Stomach (tissue), 8 donors: ENCODE measurements at regions not wholly inside any gene's neighbourhood (a gene's known extent, or its start where the extent isn't known, plus 50 kb on each side); places are given as distances from the start of the nearest gene placed in this dataset.
"Not testable (repeated sequence)": the region's sequence is repeated elsewhere in the genome, so short reads cannot be mapped to it uniquely, and the experiment has no call there.

Source experiments
- DNase-seq, 2 donors: peaks; one replicate each; pipeline versions ENCODE4 v3.0.0 to v3.0.0-alpha.2; 2013 to 2019
- H3K27ac ChIP-seq, 5 donors: fragments of 200-600 bp in 4 of 5; sonication (generic) in 4 of 5; one replicate each; pipeline ENCODE4 v1.5.1; 2013 to 2019; ENCODE audit warnings: mild to moderate bottlenecking in 1 of 5, moderate library complexity in 1 of 5
- H3K27me3 ChIP-seq, 3 donors: fragments of 200-600 bp; sonication (generic); one replicate each; pipeline ENCODE4 v1.5.1; 2017 to 2019; ENCODE audit warnings: mixed run types in 1 of 3
- H3K36me3 ChIP-seq, 4 donors: fragments of 200-600 bp; sonication (generic); 1 replicate in 3 of 4; 2 replicates in 1 of 4; pipeline ENCODE4 v1.5.1; 2016 to 2019
- H3K4me1 ChIP-seq, 4 donors: fragments of 200-600 bp; sonication (generic); one replicate each; pipeline ENCODE4 v1.5.1; 2016 to 2019
- H3K4me3 ChIP-seq, 4 donors: fragments of 200-600 bp; sonication (generic) in 3 of 4; one replicate each; pipeline ENCODE4 v1.5.1; 2016 to 2019; ENCODE audit warnings: mild to moderate bottlenecking in 1 of 4
- H3K9me3 ChIP-seq, 4 donors: fragments of 200-600 bp; sonication (generic); one replicate each; pipeline ENCODE4 v1.5.1; 2016 to 2019
- CTCF ChIP-seq, 7 experiments: fragments of 450-650 bp in 4 of 7; fragments of 200-600 bp in 3 of 7; sonication (generic) in 3 of 7; IDR thresholded peaks; one replicate each; pipeline ENCODE4 v1.5.1; 2016 to 2019; ENCODE audit warnings: antibody characterized with exemption in 7 of 7, control low read depth in 2 of 7, mild to moderate bottlenecking in 1 of 7
- EP300 ChIP-seq: sonication (generic); formaldehyde crosslinking; IDR thresholded peaks from one replicate; pipeline ENCODE4 v1.6.1; 2017; ENCODE audit warnings: antibody characterized with exemption
- POLR2A ChIP-seq, 4 donors: fragments of 450-650 bp; IDR thresholded peaks; one replicate each; pipeline ENCODE4 v1.6.1; 2016; ENCODE audit warnings: antibody characterized with exemption in 4 of 4, control low read depth in 2 of 4, mild to moderate bottlenecking in 1 of 4, moderate library complexity in 1 of 4
- POLR2AphosphoS5 ChIP-seq, 3 donors: sonication (generic); formaldehyde crosslinking; IDR thresholded peaks; one replicate each; pipeline ENCODE4 v1.6.1; 2016; ENCODE audit warnings: antibody characterized with exemption in 3 of 3
- WGBS, 5 donors: extraction: QIAGEN DNeasy Blood & Tissue Kit in 3 of 5; methylation state at CpG; one replicate each; pipeline versions ENCODE4 v1.1.5 to v1.1.7; 2013 to 2018; 5-methylcytosine and 5-hydroxymethylcytosine counted together
- intact Hi-C: fragments of 100-400 bp; cut with DNase I; formaldehyde crosslinking; loops from one replicate; pipeline ENCODE4 v1.15.1; 2023; ENCODE audit warnings: low total_unique reads
- donor health status: healthy with polysubstance abuse.
- donor health status: Bipolar disorder and iron deficiency.
- donor health status: healthy.

- peak in 1 of 2 donors; percentile 48 for DNase-seq
- no peak overlapping the region for H3K27ac ChIP-seq
- H3K9me3 ChIP-seq: no peaks in the 10 kb centered on the region
- H3K36me3 ChIP-seq: no peaks in the 10 kb centered on the region
- WGBS, 5 donors: 10 to 22% (median 17%) methylated on average over 4 of the region's 4 CpGs
- TF ChIP-seq CTCF (IDR thresholded peaks at IDR 0.05): no peak
- peak in 1 of 3 donors; percentile 22 for TF ChIP-seq POLR2AphosphoS5 (IDR thresholded peaks at IDR 0.05)
- no peaks in the 10 kb centered on the region for H3K27me3 ChIP-seq
- H3K4me1 ChIP-seq: peaks cover 0 to 6% (median 3%) of the 10 kb centered on the region in 4 donors
- H3K4me3 ChIP-seq: no peak overlapping the region
- intact Hi-C loops: no loop called here
These were observed 210.9 kb downstream of the EXOC5 start for GRCh38 chr14:57057803-57058202.

GRCh38 chr14:57056522-57056921 lies 212.2 kb downstream of the EXOC5 start:
- intact Hi-C loops, H3K27me3 ChIP-seq, H3K36me3 ChIP-seq, H3K4me1 ChIP-seq, H3K9me3 ChIP-seq, H3K27ac ChIP-seq, DNase-seq, H3K4me3 ChIP-seq: not testable (repeated sequence)
- WGBS, 5 donors: 90 to 97% (median 96%) methylated on average over 2 to 19 of the region's 24 CpGs; no CpG with 5 or more reads in 1 of the 5 donors

GRCh38 chr14:57052705-57053302 lies 215.9 kb downstream of the EXOC5 start:
- intact Hi-C loops: no loop called here
- H3K27me3 ChIP-seq: peaks cover 0 to 1% (median 0%) of the 10 kb centered on the region in 3 donors

GRCh38 chr14:57051633-57052032 lies 217.1 kb downstream of the EXOC5 start:
- Histone ChIP-seq H3K27me3 (peaks cover 0 to 3% (median 0%) of the 10 kb centered on the region in 3 donors), H3K4me1 (no peaks in the 10 kb centered on the region), H3K9me3 (no peaks in the 10 kb centered on the region), H3K27ac (no peak overlapping the region), H3K36me3 (no peaks in the 10 kb centered on the region), H3K4me3 (no peak overlapping the region)
- DNase-seq: no peak
- TF ChIP-seq CTCF (IDR thresholded peaks at IDR 0.05) (no peak), POLR2A (IDR thresholded peaks at IDR 0.05) (no peak), POLR2AphosphoS5 (IDR thresholded peaks at IDR 0.05) (no peak), EP300 (no peak)
- 80 to 85% (median 80%) methylated on average over 7 of the region's 7 CpGs for WGBS, 5 donors
- intact Hi-C loops: no loop called here

More at GRCh38 chr14:57052705-57053302, 215.9 kb downstream of the EXOC5 start:
- Histone ChIP-seq H3K36me3 (no peaks in the 10 kb centered on the region), H3K9me3 (no peaks in the 10 kb centered on the region), H3K4me1 (peaks cover 0 to 2% (median 0%) of the 10 kb centered on the region in 4 donors), H3K4me3 (no peak overlapping the region), H3K27ac (no peak overlapping the region)
- DNase-seq: no peak
- 69 to 73% (median 72%) methylated on average over 3 of the region's 3 CpGs for WGBS, 5 donors
- TF ChIP-seq POLR2AphosphoS5 (IDR thresholded peaks at IDR 0.05) (no peak), CTCF (IDR thresholded peaks at IDR 0.05) (no peak), EP300 (no peak), POLR2A (IDR thresholded peaks at IDR 0.05) (no peak)

GRCh38 chr14:57049848-57050247 lies 218.9 kb downstream of the EXOC5 start:
- 17 to 56% (median 38%) methylated on average over 1 of the region's 1 CpG for WGBS, 5 donors

More at GRCh38 chr14:57049848-57050247, 218.9 kb downstream of the EXOC5 start:
- intact Hi-C loops: no loop called here
- no peaks in the 10 kb centered on the region for H3K36me3 ChIP-seq
- H3K27me3 ChIP-seq: peaks cover 0 to 3% (median 0%) of the 10 kb centered on the region in 3 donors
- no peaks in the 10 kb centered on the region for H3K9me3 ChIP-seq
- no peak overlapping the region for H3K4me3 ChIP-seq
- H3K4me1 ChIP-seq: no peaks in the 10 kb centered on the region
- no peak for DNase-seq
- no peak for TF ChIP-seq EP300
- TF ChIP-seq POLR2AphosphoS5 (IDR thresholded peaks at IDR 0.05): no peak
- no peak for TF ChIP-seq CTCF (IDR thresholded peaks at IDR 0.05)
- TF ChIP-seq POLR2A (IDR thresholded peaks at IDR 0.05): no peak
- H3K27ac ChIP-seq: no peak overlapping the region
